ENCODE measurements at regions not wholly inside any gene's neighbourhood (a gene's known extent, or its start where the extent isn't known, plus 50 kb on each side); places are given as distances from the start of the nearest gene placed in this dataset.

DNA sequence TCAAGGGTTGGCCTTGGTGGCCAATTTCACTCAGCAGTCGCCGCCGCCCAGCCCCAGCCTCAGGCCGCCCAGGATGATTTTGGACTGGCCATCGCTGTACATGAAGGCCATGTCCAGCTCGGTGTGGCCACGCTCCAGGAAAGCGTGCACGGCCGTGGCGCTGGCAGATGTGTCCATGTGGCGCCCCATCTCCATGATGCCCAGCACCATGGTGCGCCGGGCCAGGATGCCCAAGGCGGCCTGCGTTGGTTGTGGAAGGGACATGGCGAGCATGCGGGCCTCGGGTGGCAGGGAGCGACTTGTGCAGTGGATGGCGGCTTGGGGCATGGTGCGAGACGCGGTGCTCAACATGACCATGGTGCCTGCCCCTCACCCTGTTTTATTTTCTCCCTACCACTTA lies 55.4 kb downstream of the ZCCHC12 start:
- DNase-seq, result no peak

DNA sequence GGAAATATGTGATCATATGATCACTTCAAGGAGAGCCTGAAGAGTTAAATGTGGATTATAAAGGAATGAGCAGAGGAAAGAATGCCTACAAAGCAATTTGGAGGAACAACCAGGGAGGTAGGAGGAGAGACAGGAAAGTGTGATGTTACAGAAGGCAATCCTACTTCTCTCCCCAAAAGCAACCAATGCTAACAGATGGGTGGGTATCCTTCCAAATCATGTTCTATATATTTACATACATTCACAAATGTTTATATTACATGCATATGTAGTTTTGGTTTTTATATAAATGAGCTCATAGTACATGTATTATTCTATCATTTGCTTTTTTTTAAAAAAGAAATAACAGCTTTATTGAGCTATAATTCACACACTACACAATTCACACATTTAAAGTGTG lies 56.0 kb downstream of the ZCCHC12 start:
- DNase-seq, result no peak

DNA sequence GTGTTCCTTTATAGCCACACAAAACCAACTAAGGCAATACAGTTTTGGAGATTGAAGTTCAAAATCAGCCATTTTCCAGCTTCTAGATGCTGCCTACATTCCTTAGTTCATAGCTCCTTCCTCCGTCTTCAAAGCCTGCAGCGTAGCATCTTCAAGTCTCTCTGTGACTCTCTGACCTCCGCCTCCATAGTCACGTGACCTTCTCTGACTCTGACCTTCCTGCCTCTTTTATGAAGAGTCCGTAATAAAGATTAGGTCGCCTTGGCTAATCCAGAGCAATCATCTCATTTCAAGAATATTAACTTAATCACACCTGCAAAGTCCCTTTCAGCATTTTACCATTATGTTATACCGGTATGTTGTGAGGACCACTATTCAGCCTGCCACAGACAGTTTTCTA lies 60.4 kb downstream of the ZCCHC12 start:
- DNase-seq, result no peak

- DNase-seq, result no peak
Observed at GRCh38 chrX:118884552-118885138, 61.0 kb downstream of the ZCCHC12 start.

- DNase-seq, result no peak
Observed at GRCh38 chrX:118893923-118894322, 70.3 kb downstream of the ZCCHC12 start.

DNA sequence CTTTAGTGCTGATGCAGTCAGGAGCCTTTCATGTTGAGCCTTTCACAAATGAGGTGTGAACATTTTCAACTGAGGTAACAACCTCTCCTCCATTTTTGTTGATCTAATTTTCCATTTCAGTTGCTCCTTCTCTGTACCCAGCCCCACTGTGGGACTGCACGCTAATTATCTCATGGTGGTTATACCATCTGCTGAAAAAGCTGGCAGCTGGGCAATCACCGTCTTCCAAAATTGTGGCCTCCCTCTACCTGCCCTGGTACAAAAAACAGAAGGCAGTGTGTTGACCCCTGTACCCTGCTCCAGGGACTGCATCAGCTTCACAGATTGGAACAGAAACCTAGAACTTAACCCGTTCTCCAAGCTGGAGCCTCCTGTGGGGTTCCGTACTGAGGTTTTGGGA lies 72.4 kb upstream of the LONRF3 start:
- no peak for DNase-seq

DNA sequence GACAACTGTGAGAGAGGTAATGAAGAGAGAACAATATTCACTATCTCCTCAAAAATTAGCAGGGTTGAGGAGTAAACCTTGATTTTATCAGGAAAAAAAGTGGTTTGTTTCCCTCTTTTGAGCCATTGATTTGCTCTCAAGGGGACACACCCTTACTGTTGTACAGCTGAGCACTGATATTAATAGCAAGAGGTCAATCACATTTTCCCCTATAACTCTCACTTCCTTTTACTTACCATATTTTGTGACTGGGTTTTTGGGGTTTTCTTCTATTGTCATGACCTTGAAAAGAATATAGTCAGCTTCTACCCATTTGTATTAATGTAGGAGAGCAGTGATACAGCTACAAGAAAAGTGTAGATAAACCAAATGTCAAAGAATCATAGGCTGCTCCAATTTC lies 70.2 kb upstream of the LONRF3 start:
- DNase-seq, result peak; percentile 3

DNA sequence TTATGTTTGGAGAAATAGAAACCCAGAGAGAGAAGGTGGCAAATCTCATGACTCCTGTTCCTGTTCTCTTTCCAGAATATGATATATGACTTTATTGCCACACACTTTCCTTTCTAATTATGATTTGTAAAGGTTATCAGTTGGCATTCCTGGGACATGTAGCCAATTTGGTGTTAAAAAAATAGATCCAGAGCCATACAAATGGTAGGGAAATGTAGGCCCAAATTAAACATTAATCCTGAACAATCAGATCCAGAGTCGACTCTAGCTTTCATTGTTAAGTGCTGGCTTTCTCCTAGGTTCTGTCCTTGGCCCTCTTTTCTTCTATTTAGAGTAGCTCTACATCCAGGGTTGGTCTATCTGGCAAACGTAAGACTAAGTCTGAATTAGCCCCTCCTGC lies 69.8 kb upstream of the LONRF3 start:
- DNase-seq, result no peak

Data from suppressor macrophage treated with lipopolysaccharide for 4 hours (primary cell).